Neural progenitor cell (in vitro differentiated cells): ENCODE measurements at regions not wholly inside any gene's neighbourhood (a gene's known extent, or its start where the extent isn't known, plus 50 kb on each side); places are given as distances from the start of the nearest gene placed in this dataset.
"Not testable (repeated sequence)": the region's sequence is repeated elsewhere in the genome, so short reads cannot be mapped to it uniquely, and the experiment has no call there.

Source experiments
- DNase-seq: peaks from one replicate; pipeline ENCODE4 v3.0.0-alpha.2; 2016; ENCODE audit warnings: low spot score
- H2AFZ ChIP-seq: fragments of 200-600 bp; sonication (generic); replicated peaks from 2 replicates; pipeline ENCODE4 v1.6.1; 2016; ENCODE audit warnings: antibody characterized with exemption
- H3F3A ChIP-seq: fragments of 200-600 bp; sonication (generic); 2 replicates; pipeline ENCODE4 v1.6.1; 2016; ENCODE audit warnings: antibody characterized with exemption, low read depth
- H3K27ac ChIP-seq: fragments of 200-600 bp; sonication (generic); 2 replicates; pipeline ENCODE4 v1.5.1; 2016; ENCODE audit warnings: mild to moderate bottlenecking
- H3K27me3 ChIP-seq: fragments of 200-600 bp; sonication (generic); 2 replicates; pipeline ENCODE4 v1.6.1; 2016; ENCODE audit warnings: mild to moderate bottlenecking, moderate library complexity
- H3K36me3 ChIP-seq: fragments of 200-600 bp; sonication (generic); 2 replicates; pipeline ENCODE4 v1.5.1; 2016
- H3K4me1 ChIP-seq: fragments of 200-600 bp; sonication (generic); 2 replicates; pipeline ENCODE4 v1.6.1; 2016; ENCODE audit warnings: mixed run types
- H3K4me2 ChIP-seq: fragments of 200-600 bp; sonication (generic); 2 replicates; pipeline ENCODE4 v1.6.1; 2016
- H3K4me3 ChIP-seq: fragments of 200-600 bp; sonication (generic); 2 replicates; pipeline ENCODE4 v1.5.1; 2016
- H3K79me2 ChIP-seq: fragments of 200-600 bp; sonication (generic); 2 replicates; pipeline ENCODE4 v1.6.1; 2016; ENCODE audit warnings: low read depth
- H3K9ac ChIP-seq: fragments of 200-600 bp; sonication (generic); 2 replicates; pipeline ENCODE4 v1.6.1; 2016
- H3K9me3 ChIP-seq: fragments of 200-600 bp; sonication (generic); 2 replicates; pipeline ENCODE4 v1.5.1; 2016; ENCODE audit warnings: low read depth
- H4K20me1 ChIP-seq: fragments of 200-600 bp; sonication (generic); 2 replicates; pipeline ENCODE4 v1.6.1; 2016; ENCODE audit warnings: low read depth
- H3K27ac Mint-ChIP-seq: 3 replicates; pipeline ENCODE4 v1.8.0; 2021; ENCODE audit warnings: mixed read lengths
- H3K27me3 Mint-ChIP-seq: 2 replicates; pipeline ENCODE4 v1.8.0; 2022; ENCODE audit warnings: low read depth, mild to moderate bottlenecking, inconsistent platforms, moderate library complexity, mixed read lengths; ENCODE audit not compliant: insufficient read depth
- H3K36me3 Mint-ChIP-seq: 3 replicates; pipeline ENCODE4 v1.8.0; 2021; ENCODE audit warnings: mixed read lengths
- H3K4me1 Mint-ChIP-seq: 3 replicates; pipeline ENCODE4 v1.8.0; 2021; ENCODE audit warnings: mixed read lengths
- H3K4me3 Mint-ChIP-seq: 3 replicates; pipeline ENCODE4 v1.8.0; 2021; ENCODE audit warnings: mild to moderate bottlenecking, moderate library complexity, mixed read lengths
- H3K9me3 Mint-ChIP-seq: 3 replicates; pipeline ENCODE4 v1.8.0; 2020; ENCODE audit warnings: mixed read lengths
- CTCF ChIP-seq: fragments of 200-600 bp; sonication (generic); IDR thresholded peaks from 2 replicates; pipeline ENCODE4 v1.5.1; 2017; ENCODE audit warnings: antibody characterized with exemption, mild to moderate bottlenecking
- EZH2 ChIP-seq: fragments of 200-600 bp; sonication (generic); IDR thresholded peaks from 2 replicates; pipeline ENCODE4 v1.6.1; 2017; ENCODE audit warnings: antibody characterized with exemption, mild to moderate bottlenecking, moderate library complexity
- EZH2phosphoT487 ChIP-seq: fragments of 200-600 bp; sonication (generic); IDR thresholded peaks from 2 replicates; pipeline ENCODE4 v1.6.1; 2017; ENCODE audit warnings: antibody characterized with exemption

GRCh38 chr9:75358846-75359245 is 270.5 kb downstream of the OSTF1 start:
- Histone ChIP-seq H3K9ac (no peak overlapping the region), H3K4me2 (no peak overlapping the region), H3K79me2 (no peaks in the 10 kb centered on the region), H3K4me3 (no peak overlapping the region), H3K27me3 (no peaks in the 10 kb centered on the region), H3K9me3 (no peaks in the 10 kb centered on the region), H2AFZ (no peak overlapping the region), H3K27ac (no peak overlapping the region), H3K4me1 (peaks cover 5% of the 10 kb centered on the region), H3K36me3 (no peaks in the 10 kb centered on the region), H4K20me1 (no peaks in the 10 kb centered on the region), H3F3A (no peaks in the 10 kb centered on the region)
- TF ChIP-seq CTCF (no peak), EZH2phosphoT487 (no peak), EZH2 (no peak)
- DNase-seq, result no peak
- Mint-ChIP-seq H3K27me3 (no peaks in the 10 kb centered on the region), H3K4me1 (no peaks in the 10 kb centered on the region), H3K4me3 (no peak overlapping the region), H3K27ac (no peak overlapping the region), H3K9me3 (peaks cover 14% of the 10 kb centered on the region), H3K36me3 (peaks cover 4% of the 10 kb centered on the region)

- H3K9me3 ChIP-seq, result no peaks in the 10 kb centered on the region
- no peak overlapping the region for H3K27ac Mint-ChIP-seq
- no peaks in the 10 kb centered on the region for H4K20me1 ChIP-seq
- no peaks in the 10 kb centered on the region for H3K27me3 ChIP-seq
- no peaks in the 10 kb centered on the region for H3K36me3 ChIP-seq
- H3K27me3 Mint-ChIP-seq, result no peaks in the 10 kb centered on the region
- TF ChIP-seq EZH2, result no peak
- no peak for TF ChIP-seq EZH2phosphoT487
- TF ChIP-seq CTCF, result no peak
- H3K9me3 Mint-ChIP-seq, result peaks cover 18% of the 10 kb centered on the region
- H2AFZ ChIP-seq, result no peak overlapping the region
- no peak overlapping the region for H3K4me2 ChIP-seq
- H3K4me1 Mint-ChIP-seq, result no peaks in the 10 kb centered on the region
- H3K4me3 Mint-ChIP-seq, result no peak overlapping the region
- H3K27ac ChIP-seq, result no peak overlapping the region
- peaks cover 4% of the 10 kb centered on the region for H3K36me3 Mint-ChIP-seq
- H3K79me2 ChIP-seq, result no peaks in the 10 kb centered on the region
- no peaks in the 10 kb centered on the region for H3F3A ChIP-seq
- H3K9ac ChIP-seq, result no peak overlapping the region
- H3K4me1 ChIP-seq, result peaks cover 5% of the 10 kb centered on the region
- H3K4me3 ChIP-seq, result no peak overlapping the region
- DNase-seq, result no peak
Measured at GRCh38 chr9:75359638-75360037, 271.3 kb downstream of the OSTF1 start.

- Histone ChIP-seq H3K9ac (no peak overlapping the region), H3K27me3 (no peaks in the 10 kb centered on the region), H3K4me1 (peaks cover 5% of the 10 kb centered on the region), H3K4me3 (no peak overlapping the region), H3K36me3 (no peaks in the 10 kb centered on the region), H3F3A (no peaks in the 10 kb centered on the region), H3K27ac (no peak overlapping the region), H2AFZ (no peak overlapping the region), H3K4me2 (no peak overlapping the region), H4K20me1 (no peaks in the 10 kb centered on the region), H3K79me2 (no peaks in the 10 kb centered on the region), H3K9me3 (no peaks in the 10 kb centered on the region)
- no peaks in the 10 kb centered on the region for H3K4me1 Mint-ChIP-seq
- TF ChIP-seq EZH2 (no peak), EZH2phosphoT487 (no peak), CTCF (no peak)
- peaks cover 18% of the 10 kb centered on the region for H3K9me3 Mint-ChIP-seq
- peaks cover 4% of the 10 kb centered on the region for H3K36me3 Mint-ChIP-seq
- no peaks in the 10 kb centered on the region for H3K27me3 Mint-ChIP-seq
- H3K4me3 Mint-ChIP-seq, result no peak overlapping the region
- no peak overlapping the region for H3K27ac Mint-ChIP-seq
- no peak for DNase-seq
Measured at GRCh38 chr9:75360252-75360651, 271.9 kb downstream of the OSTF1 start.

GRCh38 chr9:75362446-75362845 is 274.1 kb downstream of the OSTF1 start:
- H3K4me2 ChIP-seq, H3K27ac Mint-ChIP-seq, H3K27me3 Mint-ChIP-seq, H3K4me3 ChIP-seq, H3K9ac ChIP-seq, H4K20me1 ChIP-seq, H3K9me3 ChIP-seq, H3K36me3 Mint-ChIP-seq, H3F3A ChIP-seq, H3K27me3 ChIP-seq, H3K79me2 ChIP-seq, DNase-seq, H3K4me1 Mint-ChIP-seq, H3K4me3 Mint-ChIP-seq, H3K36me3 ChIP-seq, H3K27ac ChIP-seq, H2AFZ ChIP-seq, H3K4me1 ChIP-seq: not testable (repeated sequence)
- H3K9me3 Mint-ChIP-seq, result peaks cover 18% of the 10 kb centered on the region
